ENCODE measurements at regions not wholly inside any gene's neighbourhood (a gene's known extent, or its start where the extent isn't known, plus 50 kb on each side); places are given as distances from the start of the nearest gene placed in this dataset.

- Histone ChIP-seq H3K27me3 (ENCODE audit: control insufficient read depth, insufficient read depth, low read length) (no peaks in the 10 kb centered on the region), H3K4ac (ENCODE audit: low read depth, low read length) (no peak overlapping the region), H3K79me1 (ENCODE audit: low read depth in 1 of 2, low read length in 2 of 2) (no peaks in the 10 kb centered on the region), H2BK5ac (ENCODE audit: low read depth, low read length, poor library complexity, severe bottlenecking) (no peak overlapping the region), H3K27ac (ENCODE audit: insufficient read depth, low read length) (no peak overlapping the region), H3K18ac (ENCODE audit: low read depth, low read length) (no peak overlapping the region), H3K14ac (replicated peaks; ENCODE audit: low read depth, low read length) (no peak overlapping the region), H4K5ac (ENCODE audit: low read depth, low read length) (no peak overlapping the region), H3K36me3 (ENCODE audit: control insufficient read depth, insufficient read depth, low read length) (no peaks in the 10 kb centered on the region), H2AFZ (replicated peaks; ENCODE audit: low read length, poor library complexity) (no peak overlapping the region), H2AK5ac (ENCODE audit: low read depth, low read length) (no peak overlapping the region), H3K9me1 (ENCODE audit: insufficient read depth, low read length) (no peaks in the 10 kb centered on the region), H2BK20ac (ENCODE audit: low read depth, low read length) (no peak overlapping the region), H3K56ac (ENCODE audit: extremely low read depth, insufficient read depth, low read length) (no peak overlapping the region), H3K4me3 (ENCODE audit: insufficient read depth, low read depth, low read length) (no peak overlapping the region), H2AK9ac (replicated peaks; ENCODE audit: low read depth, low read length, poor library complexity) (no peak overlapping the region), H3K9me3 (ENCODE audit: control insufficient read depth, insufficient read depth, low read length) (no peaks in the 10 kb centered on the region), H3K4me2 (ENCODE audit: low read depth, low read length) (no peak overlapping the region), H4K91ac (ENCODE audit: insufficient read depth, low read depth, low read length) (no peak overlapping the region), H2BK120ac (ENCODE audit: low read depth, low read length) (no peak overlapping the region), H3K23ac (ENCODE audit: low read depth, low read length) (no peak overlapping the region), H4K20me1 (ENCODE audit: insufficient read depth, low read length) (no peaks in the 10 kb centered on the region), H3K9ac (ENCODE audit: low read depth, low read length) (no peak overlapping the region), H4K8ac (ENCODE audit: low read depth in 2 of 2, low read length in 2 of 2) (no peak overlapping the region), H3K4me1 (ENCODE audit: control insufficient read depth, insufficient read depth, low read length) (no peaks in the 10 kb centered on the region), H2BK15ac (ENCODE audit: low read depth, low read length) (no peak overlapping the region)
- WGBS, 2 experiments (ENCODE audit: extremely low coverage in 2 of 2, insufficient read length in 1 of 2): 80% methylated on average over 2 of the region's 18 CpGs; no CpG with 5 or more reads in 1 of the 2 experiments
- ATAC-seq (ENCODE audit: low read depth) (no peak), DNase-seq (no peak)
- POLR2A ChIA-PET (ENCODE audit: unreplicated experiment): interaction anchor here (0.6 kb wide), 1 partner anchor 167 kb away, joined by 6 read pairs; no protein-coding TSS in a partner anchor
- in situ Hi-C loops (cut with MboI; ENCODE audit: low sequenced_read_pairs) (no loop called here), dilution Hi-C loops (cut with HindIII; ENCODE audit: low sequenced_read_pairs, unreplicated experiment) (no loop called here), intact Hi-C loops (cut with micrococcal nuclease) (no loop called here)
- TF ChIP-seq MAFK (IDR thresholded peaks at IDR 0.05; ENCODE audit: low read depth, low read length) (no peak), USF2 (IDR thresholded peaks at IDR 0.05; ENCODE audit: low read depth, low read length) (no peak)
- no TSS peak for BruUV-seq (replicated peaks)
- CTCF ChIA-PET: interaction anchor here (0.6 to 0.7 kb wide), 2 partner anchors 16 to 1277 kb away, joined by 3 read pairs; no protein-coding TSS in a partner anchor
These were observed 205.3 kb downstream of the THBS2 start for GRCh38 chr6:169048185-169048864.
